Mucosa of gallbladder (tissue), 1 donor: ENCODE measurements at regions not wholly inside any gene's neighbourhood (a gene's known extent, or its start where the extent isn't known, plus 50 kb on each side); places are given as distances from the start of the nearest gene placed in this dataset.
"Not testable (repeated sequence)": the region's sequence is repeated elsewhere in the genome, so short reads cannot be mapped to it uniquely, and the experiment has no call there.

ENCODE experiments used
- DNase-seq: peaks from one replicate; pipeline ENCODE4 v3.0.0-alpha.2; 2020; ENCODE audit warnings: low spot score
- donor health status: DM: no; HTN: no; CAD: no.

GRCh38 chr6:11427091-11427722 is 110.3 kb upstream of the TMEM170B start:
- DNase-seq, result no peak

GRCh38 chr6:11426571-11426970 is 111.0 kb upstream of the TMEM170B start:
- no peak for DNase-seq

GRCh38 chr6:11425876-11426275 is 111.7 kb upstream of the TMEM170B start:
- no peak for DNase-seq

GRCh38 chr6:11425431-11425871 is 112.1 kb upstream of the TMEM170B start:
- DNase-seq, result no peak

GRCh38 chr6:11424395-11425034 is 113.0 kb upstream of the TMEM170B start:
- no peak for DNase-seq

GRCh38 chr6:11423667-11424066 is 113.9 kb upstream of the TMEM170B start:
- no peak for DNase-seq

- no peak for DNase-seq
These were observed 114.5 kb upstream of the TMEM170B start for GRCh38 chr6:11423072-11423471.

- no peak for DNase-seq
These were observed 117.6 kb upstream of the TMEM170B start for GRCh38 chr6:11419763-11420453.

- DNase-seq, result no peak
These were observed 119.2 kb upstream of the TMEM170B start for GRCh38 chr6:11418290-11418905.

- DNase-seq, result no peak
These were observed 120.5 kb upstream of the TMEM170B start for GRCh38 chr6:11416936-11417576.

GRCh38 chr6:11416099-11416935 is 121.2 kb upstream of the TMEM170B start:
- DNase-seq, result not testable (repeated sequence)

GRCh38 chr6:11415557-11415956 is 122.0 kb upstream of the TMEM170B start:
- no peak for DNase-seq

GRCh38 chr6:11414176-11414963 is 123.2 kb upstream of the TMEM170B start:
- DNase-seq, result no peak

GRCh38 chr6:11413728-11414127 is 123.8 kb upstream of the TMEM170B start:
- no peak for DNase-seq

GRCh38 chr6:11413117-11413687 is 124.3 kb upstream of the TMEM170B start:
- no peak for DNase-seq

- DNase-seq, result no peak
These were observed 124.9 kb upstream of the TMEM170B start for GRCh38 chr6:11412616-11413015.

- DNase-seq, result no peak
These were observed 125.5 kb upstream of the TMEM170B start for GRCh38 chr6:11412011-11412424.

- DNase-seq, result no peak
These were observed 126.0 kb upstream of the TMEM170B start for GRCh38 chr6:11411593-11411992.

GRCh38 chr6:11410539-11411307 is 126.8 kb upstream of the TMEM170B start:
- DNase-seq, result no peak
